SK-N-SH (cell line): ENCODE measurements at regions not wholly inside any gene's neighbourhood (a gene's known extent, or its start where the extent isn't known, plus 50 kb on each side); places are given as distances from the start of the nearest gene placed in this dataset.

Source experiments
- CTCF ChIA-PET: fragments of 300-600, 350-600 bp; formaldehyde crosslinking; extraction: SDS; loops from one replicate; lab custom pipeline; 2021; lab: Yijun Ruan, JAX
- POLR2A ChIA-PET: fragments of 350-600 bp; sonication (Branson Sonifier 250); formaldehyde crosslinking; extraction: SDS; loops from one replicate; lab custom pipeline; 2020; ENCODE audit warnings: antibody characterized with exemption, inconsistent platforms; lab: Yijun Ruan, JAX
- DNase-seq: peaks from one replicate; pipeline ENCODE4 v3.0.0; 2012
- H2AFZ ChIP-seq: fragments of 200-600 bp; sonication (generic); 2 replicates; pipeline ENCODE4 v1.8.1; 2016; ENCODE audit warnings: antibody characterized with exemption, mild to moderate bottlenecking, low read depth
- H3F3A ChIP-seq: fragments of 200-600 bp; sonication (generic); replicated peaks from 2 replicates; pipeline ENCODE3; 2016; ENCODE audit warnings: antibody characterized with exemption, mild to moderate bottlenecking; ENCODE audit not compliant: insufficient read depth
- H3K27ac ChIP-seq, 2 experiments: fragments of 200-500 bp in 1 of 2; fragments of 200-600 bp in 1 of 2; sonication (Bioruptor generic) in 1 of 2; sonication (generic), shearing (Covaris generic) in 1 of 2; 2 replicates each; pipeline versions ENCODE4 v1.5.1 to v1.6.1; 2014 to 2016; ENCODE audit warnings: low read depth in 2 of 2, inconsistent platforms in 1 of 2, low read length in 1 of 2, mild to moderate bottlenecking in 1 of 2, mixed read lengths in 1 of 2
- H3K27me3 ChIP-seq: fragments of 200-600 bp; sonication (generic), shearing (Covaris generic); 2 replicates; pipeline ENCODE4 v1.6.1; 2016; ENCODE audit warnings: mixed run types; ENCODE audit not compliant: insufficient read depth
- H3K36me3 ChIP-seq, 2 experiments: fragments of 200-500 bp in 1 of 2; fragments of 200-600 bp in 1 of 2; sonication (Bioruptor generic) in 1 of 2; sonication (generic) in 1 of 2; replicated peaks in 1 of 2; 2 replicates each; pipeline versions ENCODE3 to v1.5.1; 2014 to 2016; ENCODE audit warnings: low read length in 1 of 2, mild to moderate bottlenecking in 1 of 2; ENCODE audit not compliant: insufficient read depth in 2 of 2, control insufficient read depth in 1 of 2
- H3K4me1 ChIP-seq, 2 experiments: fragments of 200-500 bp in 1 of 2; fragments of 200-600 bp in 1 of 2; sonication (Bioruptor generic) in 1 of 2; sonication (generic), shearing (Covaris generic) in 1 of 2; 2 replicates each; pipeline versions ENCODE4 v1.5.1 to v1.6.1; 2014 to 2016; ENCODE audit warnings: low read depth in 1 of 2, low read length in 1 of 2, mixed run types in 1 of 2; ENCODE audit not compliant: insufficient read depth in 2 of 2, control insufficient read depth in 1 of 2
- H3K4me2 ChIP-seq: fragments of 200-600 bp; sonication (generic), shearing (Covaris generic); 2 replicates; pipeline ENCODE4 v1.6.1; 2017; ENCODE audit warnings: mixed run types
- H3K4me3 ChIP-seq, 2 experiments: fragments of 200-500 bp in 1 of 2; fragments of 200-600 bp in 1 of 2; sonication (Bioruptor generic) in 1 of 2; sonication (generic), shearing (Covaris generic) in 1 of 2; 2 replicates each; pipeline versions ENCODE4 v1.5.1 to v1.8.1; 2014 to 2016; ENCODE audit warnings: low read depth in 2 of 2, inconsistent platforms in 1 of 2, low read length in 1 of 2, mild to moderate bottlenecking in 1 of 2, mixed read lengths in 1 of 2, moderate library complexity in 1 of 2
- H3K79me2 ChIP-seq: fragments of 200-600 bp; sonication (generic); 2 replicates; pipeline ENCODE4 v1.8.1; 2017; ENCODE audit warnings: mild to moderate bottlenecking; ENCODE audit not compliant: insufficient read depth
- H3K9ac ChIP-seq: fragments of 200-600 bp; sonication (generic); 2 replicates; pipeline ENCODE4 v1.6.1; 2017; ENCODE audit warnings: mixed run types
- H3K9me2 ChIP-seq: fragments of 200-600 bp; sonication (generic); 2 replicates; pipeline ENCODE4 v1.6.1; 2017; ENCODE audit warnings: mixed run types
- H3K9me3 ChIP-seq: fragments of 200-600 bp; sonication (generic); 2 replicates; pipeline ENCODE4 v1.6.1; 2017; ENCODE audit warnings: mixed run types, mild to moderate bottlenecking, moderate library complexity
- H4K20me1 ChIP-seq: fragments of 200-600 bp; sonication (generic); 2 replicates; pipeline ENCODE4 v1.6.1; 2017; ENCODE audit warnings: mild to moderate bottlenecking, mixed run types; ENCODE audit not compliant: insufficient read depth
- EP300 ChIP-seq, 2 experiments: IDR thresholded peaks; 2 replicates each; pipeline versions ENCODE4 v1.4.0 to v1.6.1; 2012; ENCODE audit warnings: borderline replicate concordance in 1 of 2, low read depth in 1 of 2, low read length in 1 of 2
- FOXM1 ChIP-seq: IDR thresholded peaks from 2 replicates; pipeline ENCODE4 v1.4.0; 2012; ENCODE audit warnings: low read depth, mild to moderate bottlenecking
- GATA2 ChIP-seq: sonication (generic); formaldehyde crosslinking; IDR thresholded peaks from 2 replicates; pipeline ENCODE4 v1.5.0; 2020; ENCODE audit warnings: mild to moderate bottlenecking, missing genetic modification reagents
- MAX ChIP-seq: IDR thresholded peaks from 2 replicates; pipeline ENCODE4 v1.4.0; 2012; ENCODE audit warnings: low read depth
- MEF2A ChIP-seq: IDR thresholded peaks from 2 replicates; pipeline ENCODE4 v1.4.0; 2012; ENCODE audit warnings: low read depth, borderline replicate concordance
- NFIC ChIP-seq: IDR thresholded peaks from 2 replicates; pipeline ENCODE4 v1.4.0; 2012; ENCODE audit warnings: borderline replicate concordance
- NRF1 ChIP-seq: IDR thresholded peaks from 2 replicates; pipeline ENCODE4 v1.6.1; 2012; ENCODE audit warnings: low read depth, mild to moderate bottlenecking, low read length
- POLR2AphosphoS5 ChIP-seq: IDR thresholded peaks from 2 replicates; pipeline ENCODE4 v1.6.1; 2012; ENCODE audit warnings: low read depth, low read length
- RAD21 ChIP-seq: IDR thresholded peaks from 2 replicates; pipeline ENCODE4 v1.6.1; 2012; ENCODE audit warnings: mild to moderate bottlenecking, low read length
- RCOR1 ChIP-seq: fragments of 150-350 bp; IDR thresholded peaks from 2 replicates; pipeline ENCODE4 v1.6.1; 2017; ENCODE audit warnings: antibody characterized with exemption, low read length
- REST ChIP-seq: IDR thresholded peaks from 2 replicates; pipeline ENCODE4 v1.6.1; 2012; ENCODE audit warnings: mild to moderate bottlenecking, low read depth, low read length, moderate library complexity
- RFX5 ChIP-seq: IDR thresholded peaks from 2 replicates; pipeline ENCODE4 v1.6.1; 2012; ENCODE audit warnings: mild to moderate bottlenecking, improper control_type of control experiment, low read length
- RXRA ChIP-seq: IDR thresholded peaks from 2 replicates; pipeline ENCODE4 v1.4.0; 2012; ENCODE audit warnings: low read depth, mild to moderate bottlenecking, borderline replicate concordance
- SIN3A ChIP-seq: IDR thresholded peaks from 2 replicates; pipeline ENCODE4 v1.6.1; 2012; ENCODE audit warnings: low read depth, mild to moderate bottlenecking, low read length, moderate library complexity, borderline replicate concordance
- TAF1 ChIP-seq: IDR thresholded peaks from 2 replicates; pipeline ENCODE4 v1.6.1; 2012; ENCODE audit warnings: low read depth, mild to moderate bottlenecking, low read length, moderate library complexity, borderline replicate concordance
- TEAD4 ChIP-seq: IDR thresholded peaks from 2 replicates; pipeline ENCODE4 v1.4.0; 2012; ENCODE audit warnings: mild to moderate bottlenecking, borderline replicate concordance; ENCODE audit not compliant: insufficient read depth
- ZBTB33 ChIP-seq: IDR thresholded peaks from 2 replicates; pipeline ENCODE4 v1.4.0; 2012; ENCODE audit warnings: low read depth, borderline replicate concordance
- WGBS: methylation state at CpG from one replicate; pipeline ENCODE4 v1.1.6; 2017; ENCODE audit warnings: low lambda C conversion rate; 5-methylcytosine and 5-hydroxymethylcytosine counted together
- TF ChIP-seq, protein P1 (sequence below): IDR thresholded peaks from 2 replicates; pipeline ENCODE4; 2012
- TF ChIP-seq, protein P2 (sequence below): IDR thresholded peaks from 2 replicates; pipeline ENCODE4 v1.4.0; 2012; ENCODE audit warnings: low read depth, borderline replicate concordance

- H3K36me3 ChIP-seq: no peaks in the 10 kb centered on the region
- no peaks in the 10 kb centered on the region for H3K4me1 ChIP-seq
- POLR2A ChIA-PET: no interaction called here
- no peak overlapping the region for H3K27ac ChIP-seq
- no peak overlapping the region for H3K4me3 ChIP-seq
- CTCF ChIA-PET: no interaction called here
- no peaks in the 10 kb centered on the region for H3K9me3 ChIP-seq
- no peaks in the 10 kb centered on the region for H3K79me2 ChIP-seq
- no peaks in the 10 kb centered on the region for H3K27me3 ChIP-seq
- no peaks in the 10 kb centered on the region for H3K9me2 ChIP-seq
- no peaks in the 10 kb centered on the region for H3F3A ChIP-seq
- no peak overlapping the region for H3K4me2 ChIP-seq
- no peak overlapping the region for H3K9ac ChIP-seq
- no peaks in the 10 kb centered on the region for H4K20me1 ChIP-seq
- TF ChIP-seq ZBTB33 (no peak), TAF1 (no peak), NRF1 (no peak), SIN3A (no peak), RCOR1 (no peak), NFIC (no peak), REST (no peak), EP300 (IDR thresholded peaks at IDR 0.05; ENCODE audit: borderline replicate concordance in 1 of 2, low read depth in 1 of 2, low read length in 1 of 2) (no peak), TEAD4 (no peak), RFX5 (no peak), MAX (no peak), FOXM1 (no peak), GATA2 (CRISPR knock-in tag) (no peak), MEF2A (no peak), POLR2AphosphoS5 (no peak), RXRA (no peak), RAD21 (no peak)
- TF ChIP-seq, protein P1, sequence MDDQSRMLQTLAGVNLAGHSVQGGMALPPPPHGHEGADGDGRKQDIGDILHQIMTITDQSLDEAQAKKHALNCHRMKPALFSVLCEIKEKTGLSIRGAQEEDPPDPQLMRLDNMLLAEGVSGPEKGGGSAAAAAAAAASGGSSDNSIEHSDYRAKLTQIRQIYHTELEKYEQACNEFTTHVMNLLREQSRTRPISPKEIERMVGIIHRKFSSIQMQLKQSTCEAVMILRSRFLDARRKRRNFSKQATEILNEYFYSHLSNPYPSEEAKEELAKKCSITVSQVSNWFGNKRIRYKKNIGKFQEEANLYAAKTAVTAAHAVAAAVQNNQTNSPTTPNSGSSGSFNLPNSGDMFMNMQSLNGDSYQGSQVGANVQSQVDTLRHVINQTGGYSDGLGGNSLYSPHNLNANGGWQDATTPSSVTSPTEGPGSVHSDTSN: no peak
- TF ChIP-seq, protein P2, sequence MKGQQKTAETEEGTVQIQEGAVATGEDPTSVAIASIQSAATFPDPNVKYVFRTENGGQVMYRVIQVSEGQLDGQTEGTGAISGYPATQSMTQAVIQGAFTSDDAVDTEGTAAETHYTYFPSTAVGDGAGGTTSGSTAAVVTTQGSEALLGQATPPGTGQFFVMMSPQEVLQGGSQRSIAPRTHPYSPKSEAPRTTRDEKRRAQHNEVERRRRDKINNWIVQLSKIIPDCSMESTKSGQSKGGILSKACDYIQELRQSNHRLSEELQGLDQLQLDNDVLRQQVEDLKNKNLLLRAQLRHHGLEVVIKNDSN: no peak
- DNase-seq: no peak
- WGBS: 40% methylated on average over 11 of the region's 14 CpGs
- no peak overlapping the region for H2AFZ ChIP-seq
Observed at GRCh38 chr1:4461726-4462290, 192.6 kb upstream of the AJAP1 start.
